Nephron progenitor cell (in vitro differentiated cells): ENCODE measurements at regions not wholly inside any gene's neighbourhood (a gene's known extent, or its start where the extent isn't known, plus 50 kb on each side); places are given as distances from the start of the nearest gene placed in this dataset.

Experiments used
- DNase-seq: peaks from one replicate; pipeline ENCODE4 v3.0.0; 2021
- H3K27ac Mint-ChIP-seq: 2 replicates; pipeline ENCODE4 v1.8.0; 2021; ENCODE audit warnings: mild to moderate bottlenecking, moderate library complexity, mixed read lengths
- H3K27me3 Mint-ChIP-seq: 2 replicates; pipeline ENCODE4 v1.8.0; 2021; ENCODE audit warnings: mild to moderate bottlenecking, low read depth, mixed read lengths; ENCODE audit not compliant: poor library complexity
- H3K36me3 Mint-ChIP-seq: 2 replicates; pipeline ENCODE4 v1.8.0; 2021; ENCODE audit warnings: low read depth, mixed read lengths
- H3K4me1 Mint-ChIP-seq: 2 replicates; pipeline ENCODE4 v1.8.0; 2021; ENCODE audit warnings: mixed read lengths
- H3K4me3 Mint-ChIP-seq: 2 replicates; pipeline ENCODE4 v1.8.0; 2021; ENCODE audit warnings: mild to moderate bottlenecking, moderate library complexity, mixed read lengths
- H3K9me3 Mint-ChIP-seq: 2 replicates; pipeline ENCODE4 v1.8.0; 2021; ENCODE audit warnings: mild to moderate bottlenecking, moderate library complexity, mixed read lengths
- TF ChIP-seq, protein P1 (sequence below): fragments of 200-600 bp; sonication (generic); IDR thresholded peaks from 2 replicates; pipeline ENCODE4 v1.5.0; 2021; ENCODE audit warnings: antibody characterized with exemption

- TF ChIP-seq, protein P1, sequence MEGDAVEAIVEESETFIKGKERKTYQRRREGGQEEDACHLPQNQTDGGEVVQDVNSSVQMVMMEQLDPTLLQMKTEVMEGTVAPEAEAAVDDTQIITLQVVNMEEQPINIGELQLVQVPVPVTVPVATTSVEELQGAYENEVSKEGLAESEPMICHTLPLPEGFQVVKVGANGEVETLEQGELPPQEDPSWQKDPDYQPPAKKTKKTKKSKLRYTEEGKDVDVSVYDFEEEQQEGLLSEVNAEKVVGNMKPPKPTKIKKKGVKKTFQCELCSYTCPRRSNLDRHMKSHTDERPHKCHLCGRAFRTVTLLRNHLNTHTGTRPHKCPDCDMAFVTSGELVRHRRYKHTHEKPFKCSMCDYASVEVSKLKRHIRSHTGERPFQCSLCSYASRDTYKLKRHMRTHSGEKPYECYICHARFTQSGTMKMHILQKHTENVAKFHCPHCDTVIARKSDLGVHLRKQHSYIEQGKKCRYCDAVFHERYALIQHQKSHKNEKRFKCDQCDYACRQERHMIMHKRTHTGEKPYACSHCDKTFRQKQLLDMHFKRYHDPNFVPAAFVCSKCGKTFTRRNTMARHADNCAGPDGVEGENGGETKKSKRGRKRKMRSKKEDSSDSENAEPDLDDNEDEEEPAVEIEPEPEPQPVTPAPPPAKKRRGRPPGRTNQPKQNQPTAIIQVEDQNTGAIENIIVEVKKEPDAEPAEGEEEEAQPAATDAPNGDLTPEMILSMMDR = no peak
- no peaks in the 10 kb centered on the region for H3K36me3 Mint-ChIP-seq
- no peaks in the 10 kb centered on the region for H3K9me3 Mint-ChIP-seq
- no peak overlapping the region for H3K4me3 Mint-ChIP-seq
- DNase-seq = no peak
- H3K27ac Mint-ChIP-seq = no peak overlapping the region
- H3K27me3 Mint-ChIP-seq = peaks cover 10% of the 10 kb centered on the region
- H3K4me1 Mint-ChIP-seq = peaks cover 13% of the 10 kb centered on the region
Measured at GRCh38 chr10:2745666-2746065, 321.7 kb upstream of the PFKP start.

GRCh38 chr10:2744547-2745200 is 322.7 kb upstream of the PFKP start:
- Mint-ChIP-seq H3K4me1 (peaks cover 13% of the 10 kb centered on the region), H3K27me3 (peaks cover 10% of the 10 kb centered on the region), H3K4me3 (no peak overlapping the region), H3K36me3 (no peaks in the 10 kb centered on the region), H3K9me3 (no peaks in the 10 kb centered on the region), H3K27ac (no peak overlapping the region)
- no peak for DNase-seq
- TF ChIP-seq, protein P1 = no peak

GRCh38 chr10:2734603-2735002 is 332.7 kb upstream of the PFKP start:
- Mint-ChIP-seq H3K27me3 (peaks cover 16% of the 10 kb centered on the region), H3K27ac (no peak overlapping the region), H3K4me1 (no peaks in the 10 kb centered on the region), H3K4me3 (no peak overlapping the region), H3K9me3 (peaks cover 4% of the 10 kb centered on the region), H3K36me3 (no peaks in the 10 kb centered on the region)
- TF ChIP-seq, protein P1 = no peak
- DNase-seq = no peak

- Mint-ChIP-seq H3K4me3 (no peak overlapping the region), H3K36me3 (no peaks in the 10 kb centered on the region), H3K4me1 (no peaks in the 10 kb centered on the region), H3K27me3 (peaks cover 16% of the 10 kb centered on the region), H3K9me3 (peaks cover 4% of the 10 kb centered on the region), H3K27ac (no peak overlapping the region)
- no peak for DNase-seq
- TF ChIP-seq, protein P1 = no peak
Measured at GRCh38 chr10:2733278-2733963, 333.9 kb upstream of the PFKP start.

DNA sequence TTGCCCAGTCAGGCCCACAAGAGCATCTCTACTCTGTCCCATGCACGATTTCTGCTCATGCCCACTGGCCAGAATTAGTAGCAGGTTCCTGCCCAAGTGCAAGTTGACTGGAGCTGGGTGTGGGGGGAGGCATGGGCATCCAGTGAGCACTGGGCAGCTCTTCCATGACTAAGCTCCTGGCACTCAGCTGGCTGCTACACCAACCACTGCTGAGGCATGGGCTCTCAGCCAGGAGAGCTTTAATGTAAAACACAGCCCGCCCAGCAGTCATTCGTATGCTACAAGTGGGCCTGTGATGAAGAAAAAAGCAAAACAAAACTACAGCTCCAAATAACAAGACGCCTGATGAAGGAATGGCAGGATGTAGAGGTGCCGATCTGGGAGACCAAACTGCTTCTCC is 335.4 kb upstream of the PFKP start:
- H3K9me3 Mint-ChIP-seq = peaks cover 4% of the 10 kb centered on the region

More for the DNA sequence above, 335.4 kb upstream of the PFKP start:
- no peak overlapping the region for H3K27ac Mint-ChIP-seq
- TF ChIP-seq, protein P1 = no peak
- H3K4me3 Mint-ChIP-seq = no peak overlapping the region
- H3K4me1 Mint-ChIP-seq = no peaks in the 10 kb centered on the region
- H3K36me3 Mint-ChIP-seq = no peaks in the 10 kb centered on the region
- peaks cover 12% of the 10 kb centered on the region for H3K27me3 Mint-ChIP-seq
- DNase-seq = no peak
